ENCODE measurements at regions not wholly inside any gene's neighbourhood (a gene's known extent, or its start where the extent isn't known, plus 50 kb on each side); places are given as distances from the start of the nearest gene placed in this dataset.

- TF ChIP-seq CTCF (IDR thresholded peaks at IDR 0.05; ENCODE audit: low read depth, low read length) (no peak), EZH2phosphoT487 (IDR thresholded peaks at IDR 0.05; ENCODE audit: low read depth) (no peak)
Observed at GRCh38 chr4:83833920-83834319, 298.0 kb downstream of the GPAT3 start.

All from OCI-LY3 (cell line).